ENCODE measurements at regions not wholly inside any gene's neighbourhood (a gene's known extent, or its start where the extent isn't known, plus 50 kb on each side); places are given as distances from the start of the nearest gene placed in this dataset.

- no peak for TF ChIP-seq CTCF (IDR thresholded peaks at IDR 0.05)
- no peak for TF ChIP-seq POLR2AphosphoS5 (IDR thresholded peaks at IDR 0.05)
- no peak for TF ChIP-seq EP300 (IDR thresholded peaks at IDR 0.05)
Observed at GRCh38 chr7:153847828-153848227, 204.4 kb upstream of the DPP6 start.
